ENCODE measurements at regions not wholly inside any gene's neighbourhood (a gene's known extent, or its start where the extent isn't known, plus 50 kb on each side); places are given as distances from the start of the nearest gene placed in this dataset.

DNA sequence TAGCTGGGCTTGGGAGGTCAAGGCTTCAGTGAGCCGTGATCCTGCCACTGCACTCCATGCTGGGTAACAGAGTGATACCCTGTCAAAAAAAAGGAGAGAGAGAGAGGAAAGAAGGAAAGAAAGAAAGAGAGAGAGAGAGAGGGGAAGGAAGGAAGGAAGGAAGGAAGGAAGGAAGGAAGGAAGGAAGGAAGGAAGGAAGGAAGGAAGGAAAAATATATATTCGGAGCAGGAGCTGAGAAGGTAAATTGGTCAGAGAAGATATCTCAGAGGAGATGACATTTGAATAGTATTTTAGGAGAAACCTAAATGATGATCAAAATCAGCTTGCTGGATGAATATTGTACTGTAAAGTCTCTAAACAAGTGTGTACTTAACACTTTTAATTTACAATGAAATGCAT lies 633.1 kb downstream of the ZPLD1 start:
- intact Hi-C loops (cut with DNase I): no loop called here
- no peak for DNase-seq (ENCODE audit: missing footprints)

DNA sequence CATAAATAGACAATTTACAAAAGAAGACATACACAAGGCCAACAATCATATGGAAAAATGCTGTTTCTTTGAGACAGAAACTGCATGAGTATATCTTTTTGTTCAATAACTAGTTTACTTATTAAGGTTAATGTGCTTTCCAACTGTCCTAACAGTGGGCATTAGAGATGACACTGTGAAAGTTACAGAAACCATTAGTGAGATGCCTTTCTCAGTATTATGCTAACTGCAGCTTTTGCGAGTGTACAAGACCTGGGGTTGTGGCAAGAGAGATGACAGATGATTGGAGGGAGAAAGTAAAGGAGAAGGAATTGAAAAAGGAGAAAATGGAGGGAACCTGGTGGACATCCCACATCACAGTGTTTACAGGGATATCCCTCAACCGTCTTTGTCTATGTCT lies 640.5 kb downstream of the ZPLD1 start:
- intact Hi-C loops (cut with DNase I): no loop called here
- DNase-seq (ENCODE audit: missing footprints): no peak
- ATAC-seq: no peak

More for the DNA sequence above, 633.1 kb downstream of the ZPLD1 start:
- no peak for ATAC-seq

DNA sequence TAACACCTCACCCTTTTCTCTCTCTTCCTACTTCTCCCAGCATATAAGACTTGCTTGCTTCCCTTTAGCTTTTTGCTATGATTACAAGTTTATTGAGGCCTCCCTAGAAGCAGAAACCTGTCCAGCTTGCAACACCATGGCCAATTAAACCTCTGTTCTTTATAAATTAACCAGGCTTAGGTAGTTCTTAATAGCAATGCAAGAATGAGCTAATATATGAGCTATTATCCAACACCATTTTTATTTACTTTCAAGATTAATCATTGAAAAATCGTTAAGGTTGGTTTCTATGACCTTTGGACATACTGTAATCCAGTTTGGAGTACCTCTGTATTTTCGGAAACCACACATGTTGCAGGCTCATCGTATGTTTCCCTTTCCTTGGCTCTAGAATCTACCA lies 643.1 kb downstream of the ZPLD1 start:
- ATAC-seq: no peak
- no peak for DNase-seq (ENCODE audit: missing footprints)
- intact Hi-C loops (cut with DNase I): no loop called here

DNA sequence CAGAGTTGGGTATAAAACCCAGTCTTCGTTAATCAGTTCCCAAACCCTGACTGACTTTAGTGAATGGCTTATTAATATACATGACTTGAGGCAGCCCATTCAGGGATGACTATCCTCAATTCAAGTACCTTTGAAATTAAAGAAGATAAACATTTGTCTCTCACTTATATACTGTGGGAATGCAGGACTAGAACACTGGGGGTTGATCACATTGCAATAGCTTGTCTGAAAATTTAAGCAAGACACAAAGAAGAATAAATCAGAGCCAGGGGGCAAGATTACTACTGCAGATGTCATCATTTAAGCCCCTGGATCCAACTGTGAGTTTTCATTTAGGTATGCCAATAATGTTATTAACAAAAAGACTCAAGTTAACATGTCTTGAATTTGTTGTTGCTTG lies 647.7 kb downstream of the ZPLD1 start:
- intact Hi-C loops (cut with DNase I): no loop called here
- DNase-seq (ENCODE audit: missing footprints) (no peak), ATAC-seq (no peak)

DNA sequence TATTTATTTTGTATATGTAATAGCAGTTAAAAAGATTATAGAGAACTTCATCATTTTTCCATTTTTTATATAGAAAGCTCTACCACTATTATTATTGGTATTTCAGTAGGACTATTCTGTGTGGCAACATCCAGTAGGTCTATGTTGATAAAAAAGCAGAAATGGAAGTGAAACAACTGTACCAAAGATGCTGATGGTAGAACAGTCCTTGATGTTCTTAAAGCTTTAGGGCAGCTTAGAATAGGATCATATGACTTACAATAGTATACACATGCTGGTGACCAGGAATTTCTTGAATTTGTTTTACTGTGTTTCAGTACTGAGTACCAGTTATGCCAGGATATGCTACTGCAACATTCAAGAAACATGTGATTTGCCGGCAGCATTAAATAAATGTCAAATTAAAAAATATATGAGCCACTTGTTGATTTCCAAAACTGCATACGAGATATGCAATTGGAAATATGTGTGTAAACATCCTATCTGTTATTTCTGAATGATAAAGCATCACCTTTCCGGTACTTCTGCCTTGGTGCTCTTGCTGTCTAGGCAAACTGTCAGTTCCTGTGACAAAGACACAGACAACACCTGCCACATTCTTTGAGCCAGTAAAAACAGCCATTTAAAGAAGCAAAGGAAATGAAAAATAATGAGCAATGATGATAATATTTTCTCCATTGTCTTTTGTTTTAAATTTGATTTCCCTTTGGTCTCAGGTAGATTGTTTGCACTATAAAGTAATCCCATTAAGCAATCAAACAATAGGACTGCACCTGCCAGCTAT lies 649.2 kb downstream of the ZPLD1 start:
- DNase-seq (ENCODE audit: missing footprints) (no peak), ATAC-seq (no peak)
- intact Hi-C loops (cut with DNase I): no loop called here

DNA sequence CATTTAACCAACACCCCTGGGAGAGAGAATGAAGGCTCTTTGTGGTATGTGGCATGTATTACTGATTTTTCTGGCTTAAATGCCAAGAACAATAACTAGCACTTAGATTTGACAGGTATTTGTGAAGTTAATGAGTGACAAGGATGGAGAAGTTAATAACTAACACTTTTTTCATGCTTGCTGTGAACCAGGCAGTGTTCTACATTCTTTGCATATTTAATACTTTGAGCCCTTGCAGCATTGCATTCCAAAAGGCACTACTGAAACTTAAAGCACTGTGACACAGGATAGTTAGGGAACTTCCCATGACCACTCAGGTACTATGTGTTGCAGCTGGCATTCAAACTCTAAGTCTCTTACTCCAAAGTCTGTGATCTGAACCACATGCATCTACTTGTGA lies 650.6 kb downstream of the ZPLD1 start:
- intact Hi-C loops (cut with DNase I): no loop called here
- ATAC-seq: no peak
- no peak for DNase-seq (ENCODE audit: missing footprints)

DNA sequence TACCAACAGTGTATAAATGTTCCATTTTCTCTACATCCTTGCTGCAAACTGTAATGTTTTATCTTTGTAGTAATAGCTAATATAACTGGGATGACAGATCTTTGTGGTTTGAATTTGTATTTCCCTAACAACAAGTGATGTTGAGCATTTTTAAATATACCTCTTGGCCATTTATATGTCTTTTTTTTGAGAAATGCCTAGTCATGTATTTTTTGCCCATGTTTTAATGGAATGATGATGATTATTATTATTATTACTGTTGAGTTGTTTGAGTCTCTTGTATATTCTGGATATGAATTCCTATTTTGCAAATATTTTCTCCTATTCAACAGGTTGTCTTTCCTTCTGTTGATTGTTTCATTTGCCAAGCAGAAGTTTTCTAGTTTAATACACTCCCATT lies 654.9 kb downstream of the ZPLD1 start:
- no peak for ATAC-seq
- intact Hi-C loops (cut with DNase I): no loop called here
- DNase-seq (ENCODE audit: missing footprints): no peak

DNA sequence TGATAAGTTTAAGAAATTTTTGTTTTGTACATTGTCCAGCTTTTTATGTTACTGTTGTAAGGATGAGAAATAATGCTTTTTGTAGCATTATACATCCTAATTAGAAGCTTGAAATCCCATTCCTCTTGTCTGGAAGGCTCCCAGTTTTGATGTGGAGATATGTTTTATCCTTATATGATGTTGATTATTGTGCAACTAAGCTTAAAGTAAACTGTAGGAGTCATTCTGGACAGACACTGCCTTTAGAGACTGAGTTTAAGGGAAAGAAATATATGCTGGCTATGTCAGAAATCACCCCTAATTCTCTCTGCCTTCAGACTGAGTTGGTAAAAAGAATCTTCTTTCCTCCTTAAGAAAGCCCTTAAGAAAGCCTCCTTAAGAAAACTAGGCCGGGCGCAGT lies 670.4 kb downstream of the ZPLD1 start:
- ATAC-seq (no peak), DNase-seq (ENCODE audit: missing footprints) (no peak)
- intact Hi-C loops (cut with DNase I): no loop called here

DNA sequence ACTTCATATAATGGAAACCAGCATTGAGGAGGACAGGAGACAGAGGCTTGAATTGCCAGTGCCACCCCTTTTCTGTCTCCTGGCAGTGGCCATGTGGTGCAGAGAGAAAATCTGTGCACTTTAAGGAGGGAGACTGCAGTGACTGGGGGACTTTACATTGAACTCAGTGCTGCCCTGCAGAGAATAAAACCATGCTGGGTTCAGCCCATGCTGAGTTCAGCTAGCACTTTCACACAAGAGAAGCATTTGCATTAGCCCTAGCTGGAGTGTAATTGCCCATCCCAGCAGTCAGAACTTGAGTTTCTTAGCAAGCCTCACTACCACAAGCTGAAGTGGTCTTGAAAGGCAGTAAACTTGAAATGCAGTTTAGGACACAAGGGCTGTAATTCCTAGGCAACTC lies 677.5 kb downstream of the ZPLD1 start:
- intact Hi-C loops (cut with DNase I): no loop called here
- DNase-seq (ENCODE audit: missing footprints): no peak
- no peak for ATAC-seq

DNA sequence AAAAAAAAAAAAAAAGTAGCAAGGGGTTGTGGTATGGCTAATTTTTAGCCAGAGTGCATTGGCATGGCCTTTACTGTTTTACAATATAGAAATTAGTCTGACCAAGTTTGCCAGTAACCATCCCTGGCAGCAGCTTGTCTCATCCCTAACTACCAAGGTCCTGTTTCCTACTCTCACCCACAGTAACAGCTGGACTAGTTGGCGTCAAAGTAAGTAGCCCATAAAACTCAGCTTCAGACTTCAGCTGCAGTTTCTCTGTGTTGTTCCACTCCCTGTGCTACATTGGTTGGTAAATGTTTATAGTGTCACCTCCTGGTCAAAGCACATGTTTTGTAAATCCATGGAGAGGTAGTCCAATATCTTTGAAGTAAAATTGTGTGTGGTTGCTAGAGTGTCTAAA lies 691.3 kb downstream of the ZPLD1 start:
- no peak for DNase-seq (ENCODE audit: missing footprints)
- no peak for ATAC-seq
- intact Hi-C loops (cut with DNase I): no loop called here

DNA sequence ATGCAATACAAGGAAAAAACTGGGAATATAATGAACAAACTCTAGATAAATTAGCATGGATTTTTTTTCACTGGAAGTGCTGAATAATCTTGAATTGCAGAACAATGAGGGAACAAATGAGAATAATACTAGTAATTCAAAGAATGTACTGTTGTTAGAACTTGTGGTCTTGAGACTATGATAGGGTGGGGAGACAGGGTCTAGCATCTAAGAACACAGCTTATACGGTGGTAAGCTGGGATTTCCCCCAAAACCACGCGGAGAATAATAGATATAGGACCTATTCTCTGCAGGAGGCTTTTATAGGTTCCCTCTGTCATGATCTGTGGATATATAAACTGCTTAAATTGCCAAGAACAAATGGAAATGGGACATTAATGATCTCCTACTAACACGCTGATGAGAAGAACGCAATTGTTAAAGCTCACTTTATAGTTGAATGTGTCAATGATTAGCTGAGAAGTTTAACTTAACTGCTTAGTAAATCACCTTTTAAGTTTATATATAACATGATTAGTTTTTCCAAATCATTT lies 692.3 kb downstream of the ZPLD1 start:
- DNase-seq (ENCODE audit: missing footprints) (no peak), ATAC-seq (no peak)
- intact Hi-C loops (cut with DNase I): no loop called here

DNA sequence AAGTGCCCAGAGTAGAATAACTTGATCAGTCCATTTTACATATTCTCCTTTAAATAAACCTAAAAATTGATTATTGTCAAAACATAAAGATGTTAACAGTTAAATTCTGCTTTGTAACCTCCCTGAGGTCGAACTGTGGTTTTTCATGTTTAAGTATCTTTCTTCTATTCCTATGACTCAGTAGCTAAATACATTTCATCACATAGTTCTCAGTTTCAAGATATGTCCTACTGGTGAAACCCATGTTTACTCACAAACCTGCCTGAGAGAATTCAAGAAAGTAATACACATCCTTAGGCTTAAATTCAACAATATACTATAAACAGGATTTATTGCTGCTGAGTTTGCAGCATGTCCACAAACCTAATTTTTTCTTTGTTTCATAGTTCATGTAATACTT lies 692.9 kb downstream of the ZPLD1 start:
- ATAC-seq: no peak
- intact Hi-C loops (cut with DNase I): no loop called here

DNA sequence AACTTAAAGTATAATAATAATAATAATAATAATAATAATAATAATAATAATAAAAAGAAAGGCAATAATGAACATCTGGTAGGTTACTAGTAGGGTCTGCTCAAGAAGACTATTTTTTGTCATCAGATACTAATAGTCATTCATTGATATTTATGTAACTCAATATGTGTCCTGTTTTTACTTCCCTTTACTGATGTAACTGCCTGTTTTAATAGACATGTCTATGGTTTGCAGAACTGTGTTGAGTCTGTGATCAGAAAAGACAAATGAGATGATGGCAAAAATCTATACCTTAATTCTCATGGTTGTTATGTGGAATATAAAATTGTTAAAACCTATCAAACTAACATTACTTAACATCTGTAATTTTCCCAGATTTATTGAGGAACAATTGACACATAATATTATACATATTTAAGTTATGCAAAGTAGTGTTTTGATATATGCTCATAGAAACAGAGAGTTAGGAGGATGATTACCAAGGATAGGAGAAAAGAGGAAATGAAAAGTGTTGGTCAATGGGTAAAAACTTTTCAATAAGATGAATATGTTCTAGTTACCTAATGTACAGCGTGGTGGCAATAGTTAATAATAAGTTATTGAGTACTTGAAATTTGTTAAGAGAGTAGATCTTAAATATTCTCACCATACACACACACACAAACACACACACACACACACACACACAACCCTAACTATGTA lies 699.4 kb downstream of the ZPLD1 start:
- no peak for DNase-seq (ENCODE audit: missing footprints)
- intact Hi-C loops (cut with DNase I): no loop called here
- ATAC-seq: no peak

More for the DNA sequence above, 692.9 kb downstream of the ZPLD1 start:
- DNase-seq (ENCODE audit: missing footprints): no peak

DNA sequence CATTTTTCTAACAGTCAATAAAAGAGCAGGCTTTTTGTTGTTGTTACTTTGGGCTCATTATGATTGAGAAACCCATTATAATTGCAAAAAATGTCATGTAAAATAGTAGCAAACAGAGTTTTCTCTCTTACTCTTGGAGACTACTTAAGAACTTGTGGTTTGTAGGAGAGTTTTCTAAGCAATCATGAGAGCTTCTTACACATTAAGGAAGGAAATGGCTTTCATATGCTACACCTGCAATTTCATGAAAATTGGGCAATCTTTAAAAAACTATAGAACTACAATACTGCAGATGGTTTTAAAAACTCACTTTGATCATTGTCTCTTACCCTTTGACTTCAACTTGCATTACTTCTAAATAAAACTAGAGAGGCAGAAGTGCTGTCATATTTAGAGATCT lies 701.8 kb downstream of the ZPLD1 start:
- intact Hi-C loops (cut with DNase I): no loop called here
- no peak for DNase-seq (ENCODE audit: missing footprints)
- ATAC-seq: no peak

DNA sequence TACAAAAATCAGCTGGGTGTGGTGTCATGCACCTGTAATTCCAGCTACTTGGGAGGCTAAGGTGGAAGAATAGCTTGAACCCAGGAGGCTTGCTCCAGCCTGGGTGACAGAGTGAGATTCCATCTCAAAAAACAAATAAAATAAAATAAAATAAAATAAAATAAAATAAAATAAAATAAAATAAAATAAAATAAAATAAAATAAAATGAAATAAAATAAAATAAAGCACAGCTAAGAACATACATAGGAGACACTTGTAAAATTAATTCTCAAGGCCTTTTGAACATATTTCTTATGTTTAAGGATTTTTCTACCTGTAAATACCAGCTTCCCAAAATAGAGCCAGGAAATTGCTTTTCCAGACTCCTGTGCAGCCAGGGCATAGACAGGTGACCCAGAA lies 703.0 kb downstream of the ZPLD1 start:
- intact Hi-C loops (cut with DNase I): no loop called here
- no peak for DNase-seq (ENCODE audit: missing footprints)
- no peak for ATAC-seq

DNA sequence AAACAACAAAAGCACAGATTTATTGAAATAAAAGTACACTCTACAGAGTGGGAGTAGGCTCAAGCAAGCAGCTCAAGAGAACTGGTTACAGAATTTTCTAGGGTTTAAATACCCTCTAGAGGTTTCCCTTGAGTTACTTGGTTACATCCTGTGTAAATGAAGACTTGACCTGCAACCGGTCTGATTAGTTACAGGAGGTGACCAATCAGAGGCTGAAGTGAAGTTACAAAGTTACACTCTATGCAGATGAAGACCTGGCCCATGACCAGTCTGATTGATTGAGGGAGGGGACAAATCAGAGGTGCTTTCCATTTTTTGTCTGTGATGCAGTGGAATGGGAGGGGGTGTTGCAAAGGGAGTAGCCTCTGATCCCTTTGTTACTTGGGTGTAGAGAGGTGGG lies 723.4 kb downstream of the ZPLD1 start:
- DNase-seq (ENCODE audit: missing footprints) (no peak), ATAC-seq (no peak)
- intact Hi-C loops (cut with DNase I): no loop called here

DNA sequence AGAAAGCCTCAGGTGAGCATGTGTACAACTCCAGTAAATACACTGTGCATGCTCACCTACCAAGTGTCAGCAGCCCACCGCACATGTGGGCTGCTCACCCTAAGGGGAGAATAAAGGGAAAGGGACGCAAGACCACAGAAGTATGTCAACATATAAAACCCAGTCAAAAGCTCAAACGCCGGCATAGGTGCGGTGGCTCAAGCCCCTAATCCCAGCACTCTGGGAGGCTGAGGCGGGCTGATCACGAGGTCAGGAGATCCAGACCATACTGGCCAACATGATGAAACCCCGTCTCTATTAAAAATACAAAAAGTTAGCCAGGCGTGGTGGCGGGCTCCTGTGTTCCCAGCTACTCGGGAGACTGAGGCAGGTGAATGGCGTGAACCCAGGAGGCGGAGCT lies 732.1 kb downstream of the ZPLD1 start:
- DNase-seq (ENCODE audit: missing footprints) (no peak), ATAC-seq (no peak)
- intact Hi-C loops (cut with DNase I): no loop called here

DNA sequence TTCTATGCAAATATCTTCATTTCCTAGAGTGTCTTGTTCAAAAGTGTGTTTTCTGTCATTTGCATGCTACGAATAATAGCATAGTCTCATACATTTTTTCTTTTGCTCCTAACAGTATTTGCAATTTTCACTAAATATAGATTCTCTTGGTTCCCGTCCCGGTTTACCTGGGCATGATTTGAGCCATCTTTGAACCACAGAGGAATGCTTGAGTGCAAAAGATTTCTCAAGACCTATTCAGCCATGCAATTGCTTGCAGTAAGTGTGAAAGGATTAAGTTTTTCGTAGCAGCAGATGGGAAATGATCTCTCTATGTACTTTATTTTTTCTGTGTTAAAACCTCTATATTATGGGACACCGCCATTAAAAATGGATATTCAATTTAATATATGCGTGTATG lies 733.0 kb downstream of the ZPLD1 start:
- ATAC-seq (no peak), DNase-seq (ENCODE audit: missing footprints) (no peak)
- intact Hi-C loops (cut with DNase I): no loop called here

DNA sequence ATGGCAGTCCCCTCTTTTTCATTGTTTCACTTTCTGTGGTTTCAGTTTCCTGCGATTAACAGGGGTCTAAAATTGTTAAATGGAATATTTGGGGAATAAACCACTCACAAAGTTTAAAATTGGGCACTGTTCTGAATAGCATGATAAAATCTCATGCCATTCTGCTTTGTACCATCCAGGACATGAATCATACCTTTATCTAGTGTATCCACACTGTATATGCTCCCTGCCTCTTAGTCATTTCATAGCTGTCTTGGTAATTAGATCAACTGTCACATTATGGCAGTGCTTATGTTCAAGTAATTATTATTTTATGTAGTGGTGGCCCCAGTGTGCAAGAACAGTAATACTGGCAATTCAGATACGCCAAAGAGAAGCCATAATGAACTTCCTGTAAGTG lies 734.5 kb downstream of the ZPLD1 start:
- no peak for ATAC-seq
- intact Hi-C loops (cut with DNase I): no loop called here
- no peak for DNase-seq (ENCODE audit: missing footprints)

DNA sequence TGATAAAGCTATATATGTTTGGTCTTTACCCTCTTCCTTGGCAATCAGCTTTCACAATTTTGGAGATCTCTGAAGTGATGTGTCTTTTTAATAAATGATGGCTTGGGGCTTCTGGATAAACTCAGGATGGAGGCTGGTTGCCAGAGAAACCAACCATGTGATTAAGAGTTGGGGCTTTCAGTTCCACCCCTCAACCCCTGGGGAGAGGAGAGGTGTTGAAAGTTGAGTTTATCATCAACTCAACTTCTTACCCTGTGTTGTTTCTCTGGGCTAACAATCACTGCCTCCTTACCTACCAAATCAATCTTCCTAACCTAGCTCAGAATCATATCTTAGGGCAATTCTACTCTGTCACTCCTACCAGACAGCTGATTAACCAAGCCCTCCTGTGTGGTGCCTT lies 735.8 kb downstream of the ZPLD1 start:
- DNase-seq (ENCODE audit: missing footprints) (no peak), ATAC-seq (no peak)
- intact Hi-C loops (cut with DNase I): no loop called here

DNA sequence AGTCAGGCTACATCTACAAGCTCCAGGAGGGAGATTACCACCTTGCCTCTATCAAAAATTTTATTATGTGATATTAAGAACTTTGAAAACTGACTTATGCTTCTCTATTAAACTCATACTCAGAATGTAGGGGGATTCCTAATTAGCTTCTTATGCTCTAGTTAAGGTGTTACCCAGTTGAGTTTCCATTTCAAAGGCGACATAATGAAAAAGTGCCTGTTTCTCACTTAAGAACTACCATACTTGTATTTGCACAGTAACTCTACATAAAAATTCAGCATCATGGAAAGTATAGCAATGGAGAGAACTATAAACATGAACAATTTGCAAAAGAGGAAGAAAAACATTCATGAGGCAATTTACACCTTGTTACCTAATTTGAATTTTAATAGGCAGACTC lies 739.1 kb downstream of the ZPLD1 start:
- DNase-seq (ENCODE audit: missing footprints): no peak
- ATAC-seq: no peak
- intact Hi-C loops (cut with DNase I): no loop called here
